ENCODE measurements at regions not wholly inside any gene's neighbourhood (a gene's known extent, or its start where the extent isn't known, plus 50 kb on each side); places are given as distances from the start of the nearest gene placed in this dataset.
"Not testable (repeated sequence)": the region's sequence is repeated elsewhere in the genome, so short reads cannot be mapped to it uniquely, and the experiment has no call there.

DNA sequence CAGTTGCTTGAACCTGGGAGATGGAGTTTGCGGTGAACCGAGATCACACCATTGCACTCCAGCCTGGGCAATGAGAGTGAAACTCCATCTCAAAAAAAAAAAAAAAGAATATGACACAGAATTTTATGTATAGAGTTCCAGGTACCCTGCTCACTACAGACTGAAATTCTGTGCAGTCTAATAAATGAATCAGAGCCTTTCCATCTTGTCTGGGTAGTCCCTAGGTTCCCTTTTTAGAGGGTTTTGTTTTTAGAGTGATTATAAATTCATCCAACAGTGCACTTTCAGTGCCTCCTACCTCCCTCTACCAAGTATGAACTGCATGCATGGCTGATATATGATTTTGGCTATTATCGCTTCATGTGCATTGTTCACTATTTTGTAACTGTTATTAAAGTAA is 107.9 kb upstream of the FBXO28 start:
- H3K79me2 ChIP-seq (ENCODE audit: control insufficient read depth, insufficient read depth, low read length); H3K9me1 ChIP-seq (replicated peaks; ENCODE audit: control insufficient read depth, extremely low read depth, insufficient read depth, low read length); FAIRE-seq; CTCF ChIA-PET; H2AFZ ChIP-seq (ENCODE audit: low read depth, low read length); H3K4me2 ChIP-seq (ENCODE audit: insufficient read depth, low read length); H3K4me3 ChIP-seq (replicated peaks in 1 of 3; ENCODE audit: insufficient read depth in 1 of 3, low read depth in 1 of 3, low read length in 3 of 3); POLR2A ChIA-PET; H3K27ac ChIP-seq (ENCODE audit: insufficient read depth, low read depth, low read length); dilution Hi-C loops (cut with MboI; ENCODE audit: extremely low pct_ligation_motif_present, low sequenced_read_pairs); BruUV-seq (replicated peaks); H3K9me3 ChIP-seq (replicated peaks; ENCODE audit: control insufficient read depth, insufficient read depth, low read length); H3K36me3 ChIP-seq (ENCODE audit: control insufficient read depth in 2 of 2, extremely low read depth in 1 of 2, insufficient read depth in 2 of 2, low read length in 2 of 2); H4K20me1 ChIP-seq (replicated peaks; ENCODE audit: control insufficient read depth, extremely low read depth, insufficient read depth, low read length); H3K4me1 ChIP-seq (ENCODE audit: control insufficient read depth, extremely low read depth, insufficient read depth, low read length); DNase-seq (ENCODE audit: low read depth, low spot score); H3K9ac ChIP-seq (replicated peaks; ENCODE audit: extremely low read depth, insufficient read depth, low read length); intact Hi-C loops (cut with micrococcal nuclease); H3K27me3 ChIP-seq (ENCODE audit: control insufficient read depth in 2 of 2, insufficient read depth in 2 of 2, low read length in 2 of 2): not testable (repeated sequence)

DNA sequence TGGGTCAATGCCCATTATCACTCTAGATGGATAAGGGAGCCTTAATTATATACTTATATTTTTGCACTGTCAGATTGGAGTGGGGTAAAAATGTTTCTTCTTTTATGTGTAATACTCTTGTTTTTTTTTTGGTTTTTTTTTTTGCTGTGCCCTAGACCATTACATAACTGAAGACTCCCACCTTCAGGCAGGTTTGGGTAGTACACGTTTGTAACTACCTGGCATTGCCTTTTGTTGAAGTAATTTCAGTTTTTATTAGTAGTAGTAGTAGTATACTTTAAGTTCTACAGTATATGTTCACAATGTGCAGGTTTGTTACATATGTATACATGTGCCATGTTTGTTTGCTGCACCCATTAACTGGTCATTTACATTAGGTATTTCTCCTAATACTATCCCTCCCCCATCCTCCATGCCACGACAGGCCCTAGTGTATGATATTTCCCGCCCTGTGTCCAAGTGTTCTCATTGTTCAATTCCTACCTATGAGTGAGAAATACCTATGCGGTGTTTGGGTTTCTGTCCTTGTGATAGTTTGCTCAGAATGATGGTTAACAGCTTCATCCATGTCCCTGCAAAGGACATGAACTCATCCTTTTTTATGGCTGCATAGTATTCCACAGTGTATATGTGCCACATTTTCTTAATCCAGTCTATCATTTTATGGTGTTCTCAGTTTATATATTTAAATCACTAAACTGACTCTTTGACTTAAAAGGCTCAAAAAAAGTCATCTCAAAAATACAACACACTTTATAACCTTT is 109.2 kb upstream of the FBXO28 start:
- POLR2A ChIA-PET, CTCF ChIA-PET: not testable (repeated sequence)

DNA sequence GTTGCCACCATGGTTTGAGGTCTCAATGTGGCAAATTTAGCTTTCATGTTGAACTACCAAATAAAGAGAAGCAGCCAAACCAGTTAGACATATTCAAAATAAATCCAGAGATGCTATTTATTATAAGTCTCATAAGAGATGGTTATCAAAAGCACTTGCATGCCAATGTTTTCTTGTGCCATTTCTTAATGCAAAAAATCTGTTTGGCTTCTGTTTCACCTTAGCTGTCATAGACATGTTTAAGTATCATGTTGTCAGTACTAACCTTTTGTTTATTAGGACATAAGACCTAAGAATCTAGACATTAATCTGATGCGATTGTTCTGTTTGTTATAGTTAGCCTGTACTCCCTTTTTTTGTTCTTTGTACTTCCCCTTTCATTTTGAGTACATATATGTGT is 110.0 kb upstream of the FBXO28 start:
- H3K36me3 ChIP-seq (ENCODE audit: control insufficient read depth in 2 of 2, extremely low read depth in 1 of 2, insufficient read depth in 2 of 2, low read length in 2 of 2); dilution Hi-C loops (cut with MboI; ENCODE audit: extremely low pct_ligation_motif_present, low sequenced_read_pairs); H2AFZ ChIP-seq (ENCODE audit: low read depth, low read length); H3K9ac ChIP-seq (replicated peaks; ENCODE audit: extremely low read depth, insufficient read depth, low read length); H3K4me3 ChIP-seq (replicated peaks in 1 of 3; ENCODE audit: insufficient read depth in 1 of 3, low read depth in 1 of 3, low read length in 3 of 3); H4K20me1 ChIP-seq (replicated peaks; ENCODE audit: control insufficient read depth, extremely low read depth, insufficient read depth, low read length); H3K9me1 ChIP-seq (replicated peaks; ENCODE audit: control insufficient read depth, extremely low read depth, insufficient read depth, low read length); DNase-seq (ENCODE audit: low read depth, low spot score); H3K79me2 ChIP-seq (ENCODE audit: control insufficient read depth, insufficient read depth, low read length); CTCF ChIA-PET; H3K27me3 ChIP-seq (ENCODE audit: control insufficient read depth in 2 of 2, insufficient read depth in 2 of 2, low read length in 2 of 2); H3K27ac ChIP-seq (ENCODE audit: insufficient read depth, low read depth, low read length); intact Hi-C loops (cut with micrococcal nuclease); H3K4me1 ChIP-seq (ENCODE audit: control insufficient read depth, extremely low read depth, insufficient read depth, low read length); H3K9me3 ChIP-seq (replicated peaks; ENCODE audit: control insufficient read depth, insufficient read depth, low read length); BruUV-seq (replicated peaks); H3K4me2 ChIP-seq (ENCODE audit: insufficient read depth, low read length); POLR2A ChIA-PET; FAIRE-seq: not testable (repeated sequence)

More for the DNA sequence above, 109.2 kb upstream of the FBXO28 start:
- H3K9me1 ChIP-seq (replicated peaks; ENCODE audit: control insufficient read depth, extremely low read depth, insufficient read depth, low read length); H3K4me3 ChIP-seq (replicated peaks in 1 of 3; ENCODE audit: insufficient read depth in 1 of 3, low read depth in 1 of 3, low read length in 3 of 3); BruUV-seq (replicated peaks); H4K20me1 ChIP-seq (replicated peaks; ENCODE audit: control insufficient read depth, extremely low read depth, insufficient read depth, low read length); dilution Hi-C loops (cut with MboI; ENCODE audit: extremely low pct_ligation_motif_present, low sequenced_read_pairs); H3K79me2 ChIP-seq (ENCODE audit: control insufficient read depth, insufficient read depth, low read length); H3K9ac ChIP-seq (replicated peaks; ENCODE audit: extremely low read depth, insufficient read depth, low read length); H3K9me3 ChIP-seq (replicated peaks; ENCODE audit: control insufficient read depth, insufficient read depth, low read length); H3K27me3 ChIP-seq (ENCODE audit: control insufficient read depth in 2 of 2, insufficient read depth in 2 of 2, low read length in 2 of 2); FAIRE-seq; intact Hi-C loops (cut with micrococcal nuclease); DNase-seq (ENCODE audit: low read depth, low spot score); H3K36me3 ChIP-seq (ENCODE audit: control insufficient read depth in 2 of 2, extremely low read depth in 1 of 2, insufficient read depth in 2 of 2, low read length in 2 of 2); H3K4me1 ChIP-seq (ENCODE audit: control insufficient read depth, extremely low read depth, insufficient read depth, low read length); H2AFZ ChIP-seq (ENCODE audit: low read depth, low read length); H3K4me2 ChIP-seq (ENCODE audit: insufficient read depth, low read length); H3K27ac ChIP-seq (ENCODE audit: insufficient read depth, low read depth, low read length): not testable (repeated sequence)

DNA sequence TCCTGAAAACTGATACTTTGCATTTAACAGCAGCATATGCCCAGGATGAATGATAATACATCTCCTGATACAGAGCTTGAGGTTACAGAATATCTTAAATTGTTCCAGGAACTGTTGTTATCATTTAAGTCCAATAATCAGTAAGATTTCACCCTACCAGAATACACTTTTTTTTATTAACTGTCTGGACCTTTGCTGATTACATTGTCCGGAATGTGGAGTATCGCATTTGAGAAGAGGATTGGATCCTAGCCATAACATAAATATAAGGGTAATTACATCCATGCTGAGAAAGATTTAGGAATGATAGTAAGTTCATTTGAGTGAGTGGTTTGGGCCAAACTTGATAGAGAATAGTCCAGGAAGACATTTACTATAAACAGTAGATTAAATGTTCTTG is 112.2 kb upstream of the FBXO28 start:
- DNase-seq (ENCODE audit: low read depth, low spot score); H3K4me3 ChIP-seq (replicated peaks in 1 of 3; ENCODE audit: insufficient read depth in 1 of 3, low read depth in 1 of 3, low read length in 3 of 3); H3K4me2 ChIP-seq (ENCODE audit: insufficient read depth, low read length); H3K27ac ChIP-seq (ENCODE audit: insufficient read depth, low read depth, low read length); POLR2A ChIA-PET; H3K27me3 ChIP-seq (ENCODE audit: control insufficient read depth in 2 of 2, insufficient read depth in 2 of 2, low read length in 2 of 2); BruUV-seq (replicated peaks); H3K9me3 ChIP-seq (replicated peaks; ENCODE audit: control insufficient read depth, insufficient read depth, low read length); H4K20me1 ChIP-seq (replicated peaks; ENCODE audit: control insufficient read depth, extremely low read depth, insufficient read depth, low read length); H3K9ac ChIP-seq (replicated peaks; ENCODE audit: extremely low read depth, insufficient read depth, low read length); H2AFZ ChIP-seq (ENCODE audit: low read depth, low read length); H3K9me1 ChIP-seq (replicated peaks; ENCODE audit: control insufficient read depth, extremely low read depth, insufficient read depth, low read length); CTCF ChIA-PET; FAIRE-seq; intact Hi-C loops (cut with micrococcal nuclease); H3K36me3 ChIP-seq (ENCODE audit: control insufficient read depth in 2 of 2, extremely low read depth in 1 of 2, insufficient read depth in 2 of 2, low read length in 2 of 2); H3K79me2 ChIP-seq (ENCODE audit: control insufficient read depth, insufficient read depth, low read length); H3K4me1 ChIP-seq (ENCODE audit: control insufficient read depth, extremely low read depth, insufficient read depth, low read length); dilution Hi-C loops (cut with MboI; ENCODE audit: extremely low pct_ligation_motif_present, low sequenced_read_pairs): not testable (repeated sequence)
